ENCODE measurements at regions not wholly inside any gene's neighbourhood (a gene's known extent, or its start where the extent isn't known, plus 50 kb on each side); places are given as distances from the start of the nearest gene placed in this dataset.
A peak's percentile ranks its signal among the peaks of the same experiment; 100 is the strongest.
"Not testable (repeated sequence)": the region's sequence is repeated elsewhere in the genome, so short reads cannot be mapped to it uniquely, and the experiment has no call there.

- DNase-seq: no peak
These were observed 70.0 kb upstream of the CD2AP start for GRCh38 chr6:47407300-47408281.

- peak; percentile 4 to 11 for DNase-seq
These were observed 63.7 kb upstream of the CD2AP start for GRCh38 chr6:47413752-47414422.

- peak in 1 of 2 experiments; percentile 5 for DNase-seq
These were observed 63.0 kb upstream of the CD2AP start for GRCh38 chr6:47414423-47415167.

GRCh38 chr6:47416396-47417345, 60.9 kb upstream of the CD2AP start:
- DNase-seq: no peak

- DNase-seq: no peak
These were observed 58.0 kb upstream of the CD2AP start for GRCh38 chr6:47419621-47420020.

- DNase-seq: no peak
These were observed 56.9 kb upstream of the CD2AP start for GRCh38 chr6:47420394-47421371.

- DNase-seq: no peak
These were observed 54.5 kb upstream of the CD2AP start for GRCh38 chr6:47423079-47423478.

- no peak for DNase-seq
These were observed 53.2 kb upstream of the CD2AP start for GRCh38 chr6:47424436-47424836.

- DNase-seq: not testable (repeated sequence)
These were observed 51.9 kb upstream of the CD2AP start for GRCh38 chr6:47425724-47426123.

- DNase-seq: no peak
These were observed 50.9 kb upstream of the CD2AP start for GRCh38 chr6:47426524-47427302.

GRCh38 chr6:47427680-47428079, 49.9 kb upstream of the CD2AP start:
- no peak for DNase-seq
